ENCODE measurements at regions not wholly inside any gene's neighbourhood (a gene's known extent, or its start where the extent isn't known, plus 50 kb on each side); places are given as distances from the start of the nearest gene placed in this dataset.

DNA sequence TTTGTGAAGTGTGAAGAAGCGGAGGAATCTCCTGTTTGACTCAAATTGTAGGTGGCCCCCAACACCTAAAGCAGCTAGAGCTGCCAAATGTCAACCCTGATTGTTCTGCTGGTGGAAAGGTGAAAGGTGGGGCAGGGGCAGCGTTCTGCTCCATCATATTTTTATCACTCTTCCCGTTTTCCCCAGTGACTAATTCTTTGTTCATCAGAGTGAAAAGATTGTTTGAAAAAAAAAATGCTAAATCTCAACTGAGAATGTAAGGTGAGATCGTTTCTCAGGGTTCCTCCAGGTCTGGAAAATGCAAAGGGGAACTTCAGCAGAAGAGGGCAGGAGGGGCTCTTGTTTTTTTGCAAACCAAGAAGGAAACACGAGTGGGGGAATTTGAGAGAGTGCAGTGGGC is 137.7 kb downstream of the MN1 start:
- DNase-seq: no peak

DNA sequence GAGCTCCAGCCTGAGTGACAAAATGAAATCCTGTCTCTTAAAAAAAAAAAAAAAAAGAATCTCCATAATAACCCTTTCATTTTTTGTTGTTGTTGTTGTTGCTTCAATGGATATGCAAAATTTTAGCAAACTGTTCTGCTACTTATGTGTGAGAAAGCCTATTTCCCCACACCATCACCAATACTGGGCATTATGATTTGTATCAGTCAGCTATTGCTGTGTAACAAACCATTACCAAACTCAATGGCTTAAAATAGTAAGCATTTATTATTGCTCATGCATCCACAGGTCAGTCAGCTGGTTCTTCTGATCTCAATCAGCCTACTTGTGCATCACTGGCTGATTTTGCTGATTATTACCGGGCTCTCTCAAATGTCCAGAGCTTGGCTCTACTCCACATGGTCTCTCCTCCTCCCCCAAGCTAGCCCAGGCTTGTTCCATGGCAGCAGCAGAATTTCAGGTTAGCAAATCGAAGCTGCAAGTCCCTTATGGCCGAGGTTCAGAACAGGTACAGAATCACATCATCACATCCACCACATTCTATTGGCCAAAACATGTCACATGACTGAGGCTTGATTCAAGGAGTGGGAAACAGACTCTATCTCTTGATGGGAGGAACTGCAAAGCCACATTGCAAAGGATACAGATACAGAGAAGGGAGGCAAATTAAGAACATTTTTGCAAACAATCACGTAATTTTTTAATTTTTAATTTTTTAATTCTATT is 135.1 kb downstream of the MN1 start:
- DNase-seq: no peak

DNA sequence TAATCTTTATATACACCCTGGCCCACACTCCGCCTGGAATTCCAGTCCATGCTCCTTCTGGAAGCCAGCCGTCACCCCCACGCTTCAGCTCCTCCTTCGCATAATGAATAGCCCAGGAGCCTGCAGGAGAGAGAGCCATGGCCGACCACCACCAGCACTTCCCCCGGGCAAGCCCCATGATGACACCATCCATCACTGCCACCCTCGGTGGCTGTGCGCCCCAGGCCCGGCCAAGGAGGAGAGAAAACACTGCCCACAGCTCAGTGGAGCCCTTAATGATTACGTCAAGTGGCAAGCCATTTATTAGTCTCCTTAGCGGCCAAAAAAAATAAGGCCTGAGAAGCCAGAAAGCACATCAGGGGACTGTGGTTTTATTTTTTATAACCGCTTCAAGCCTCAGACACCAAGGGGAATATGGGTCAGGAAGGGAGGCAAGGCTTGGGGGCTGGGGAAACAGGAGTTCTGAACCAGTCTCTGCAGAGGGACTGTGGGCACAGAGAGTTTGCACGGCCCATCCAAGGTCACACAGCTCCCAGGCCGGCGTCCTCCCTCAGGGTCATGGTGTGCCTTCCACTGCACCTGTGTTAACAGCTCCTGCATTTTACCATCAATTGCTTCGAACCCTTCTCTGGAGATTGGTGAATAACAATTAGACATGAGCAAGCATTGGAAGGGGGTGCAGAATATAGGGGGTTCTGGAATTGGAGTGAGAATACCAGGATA is 134.3 kb downstream of the MN1 start:
- no peak for DNase-seq

DNA sequence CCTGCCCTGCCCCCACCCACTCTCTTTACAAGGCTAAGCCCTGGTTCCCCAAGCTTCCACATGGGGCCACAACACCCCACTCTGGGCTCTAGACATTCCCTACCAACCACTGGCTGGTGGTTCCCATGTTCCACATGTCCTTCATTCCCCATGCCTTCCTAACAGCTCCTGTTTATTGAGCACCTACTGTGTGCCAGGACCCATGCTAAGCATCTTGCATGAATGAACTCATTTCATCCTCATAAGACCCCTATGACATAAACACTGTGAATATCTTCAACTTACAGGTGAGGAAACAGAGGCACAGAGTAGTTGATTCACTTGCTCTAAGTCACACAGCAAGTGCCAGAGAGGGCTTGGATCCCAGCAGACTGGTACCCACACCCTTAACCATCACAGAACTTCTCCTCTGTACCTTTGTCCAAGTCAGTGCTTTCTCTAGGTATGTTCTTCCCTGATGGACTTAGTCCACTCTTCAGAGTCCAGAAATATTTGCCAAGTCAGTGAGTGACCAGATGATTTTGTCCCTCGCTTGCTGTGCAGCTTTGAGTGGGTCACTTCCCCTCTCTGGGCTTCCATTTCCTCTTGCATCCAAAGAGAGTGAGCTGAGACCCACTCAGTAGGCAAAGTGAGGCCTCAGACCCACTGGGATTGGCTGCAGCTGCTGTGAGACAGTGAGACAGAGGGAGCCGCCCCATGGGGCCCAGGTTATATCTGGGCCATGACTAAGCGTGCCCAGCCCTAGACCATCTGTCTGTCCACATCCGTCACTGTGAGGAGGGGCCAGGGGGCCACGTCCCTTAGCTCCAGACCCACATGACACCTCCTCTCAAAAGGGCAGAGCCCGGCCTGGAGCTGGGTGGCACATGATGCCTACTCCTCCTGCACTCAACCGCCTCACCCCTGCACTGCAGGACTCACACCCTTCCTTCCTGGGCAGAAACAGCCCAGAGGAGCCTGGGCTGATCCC is 132.4 kb downstream of the MN1 start:
- DNase-seq: peak; percentile 28

DNA sequence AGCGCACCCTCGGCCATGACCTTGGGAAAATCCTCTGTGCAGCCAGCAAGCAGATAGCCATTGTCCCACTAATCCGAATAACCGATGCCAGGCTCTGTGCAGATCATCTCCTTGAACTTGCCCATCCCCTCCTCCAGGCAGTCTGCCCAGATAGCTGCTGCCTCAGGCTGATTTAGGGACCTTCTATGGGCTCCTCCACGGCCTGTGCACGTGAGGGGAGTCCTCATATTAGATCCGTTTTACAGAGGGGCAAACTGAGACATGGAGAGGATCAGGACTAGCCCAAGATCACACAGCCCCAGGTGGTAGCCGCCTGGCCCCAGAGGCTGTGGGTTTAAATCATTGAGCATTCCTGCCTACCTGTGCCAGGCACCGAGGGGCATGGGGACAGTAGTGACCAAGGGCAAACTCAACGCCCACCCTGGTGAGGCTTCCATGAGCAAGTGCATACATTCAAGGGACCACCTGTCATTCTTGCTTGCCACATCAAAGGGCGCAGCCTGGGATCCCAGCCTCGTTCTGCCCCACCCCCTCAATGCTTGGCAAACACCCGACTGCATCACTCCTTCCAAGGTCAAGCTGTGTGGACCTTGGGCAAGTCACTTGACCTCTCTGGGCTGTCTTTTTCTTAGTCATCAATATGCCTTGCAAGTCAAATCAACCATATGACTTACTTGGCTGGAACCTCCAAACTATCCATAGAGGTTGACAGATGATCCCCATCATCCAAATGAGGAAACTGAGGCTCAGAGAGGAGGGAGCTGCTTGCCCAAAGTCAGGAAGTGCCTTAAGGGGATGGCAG is 131.6 kb downstream of the MN1 start:
- DNase-seq: no peak

DNA sequence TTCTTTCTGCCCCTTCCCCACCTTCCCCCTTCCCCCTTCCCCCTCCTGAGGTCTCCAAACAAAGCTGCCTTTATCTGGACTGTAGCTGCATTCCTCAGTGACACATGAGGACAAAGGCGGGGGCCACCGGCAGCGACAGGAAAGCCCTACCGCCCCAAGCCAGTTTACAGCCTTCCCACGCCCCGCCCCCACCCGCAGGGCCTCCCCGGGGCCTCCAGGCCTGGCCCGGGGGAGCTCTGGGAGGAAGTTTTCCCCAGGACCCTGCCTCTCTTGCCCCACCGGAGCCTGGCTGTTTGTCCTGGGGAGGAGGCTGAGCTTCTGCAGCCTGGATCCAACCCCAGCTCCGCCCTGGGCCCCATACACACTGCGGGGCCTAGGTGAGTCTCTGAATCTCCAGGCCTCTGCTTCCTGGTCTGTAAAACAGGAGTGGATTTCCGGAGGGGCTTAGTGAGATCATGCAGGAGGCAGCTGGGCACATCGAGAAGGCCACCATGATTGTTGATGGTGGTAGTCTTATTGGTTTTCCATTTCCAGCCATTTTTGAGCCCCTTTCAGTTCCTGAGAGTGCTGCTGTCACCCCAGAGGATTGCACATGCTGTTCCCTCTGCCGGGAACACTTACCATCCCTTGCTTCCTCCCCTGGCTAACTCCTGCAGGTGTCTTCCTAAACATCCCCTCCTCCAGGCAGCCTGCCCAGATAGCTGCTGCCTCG is 130.7 kb downstream of the MN1 start:
- no peak for DNase-seq

DNA sequence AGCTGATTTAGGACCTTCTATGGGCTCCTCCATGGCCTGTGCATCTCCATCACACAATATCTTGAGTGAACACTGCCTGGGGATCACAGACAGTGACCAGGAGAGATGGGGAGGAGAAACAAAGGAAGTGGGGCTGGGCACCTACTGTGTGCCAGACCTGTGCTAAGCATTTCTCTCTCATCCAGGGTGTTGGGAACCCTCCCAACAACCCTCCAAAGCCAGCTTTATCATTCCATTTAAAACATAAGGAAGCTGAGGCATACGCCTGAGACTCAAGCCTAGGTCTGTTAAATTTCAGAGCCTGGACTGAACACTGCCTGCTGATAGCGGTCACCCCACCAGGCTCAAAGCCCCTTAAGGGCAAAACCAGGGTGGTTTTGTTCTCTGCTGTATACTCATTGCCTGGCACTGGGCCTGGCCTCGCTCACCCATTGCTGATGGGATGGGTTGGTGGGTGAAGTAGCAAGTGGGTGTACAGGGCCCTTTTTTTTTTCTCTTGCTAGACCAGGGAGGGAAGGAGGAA is 130.1 kb downstream of the MN1 start:
- no peak for DNase-seq

DNA sequence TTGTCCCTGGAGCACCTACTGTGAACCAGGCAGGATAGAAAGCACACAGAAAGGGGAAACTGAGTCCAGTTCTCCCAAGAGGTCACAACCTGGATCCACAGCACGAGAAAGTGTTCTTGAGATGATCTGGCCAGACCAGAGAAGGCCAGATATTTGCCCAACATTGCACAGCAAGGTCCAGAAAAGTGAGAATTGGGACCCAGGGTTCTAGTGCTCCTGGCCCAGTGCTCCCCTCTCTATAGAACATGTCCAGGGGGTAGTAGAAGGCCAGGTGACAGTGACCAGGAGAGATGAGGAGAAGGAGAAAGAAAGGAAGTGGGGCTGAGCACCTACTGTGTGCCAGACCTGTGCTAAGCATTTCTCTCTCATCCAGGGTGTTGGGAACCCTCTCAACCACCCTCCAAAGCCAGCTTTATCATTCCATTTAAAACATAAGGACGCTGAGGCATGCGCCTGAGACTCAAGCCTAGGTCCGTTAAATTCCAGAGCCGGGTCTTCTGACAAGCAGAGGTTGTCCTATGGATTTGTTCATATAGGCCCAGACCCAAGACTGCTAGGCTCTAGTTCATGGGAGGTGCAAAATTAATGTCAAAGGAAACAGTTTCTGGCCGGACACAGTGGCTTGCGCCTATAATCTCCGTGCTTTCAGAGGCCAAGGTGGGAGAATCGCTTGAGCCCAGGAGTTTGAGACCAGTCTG is 128.7 kb downstream of the MN1 start:
- no peak for DNase-seq

DNA sequence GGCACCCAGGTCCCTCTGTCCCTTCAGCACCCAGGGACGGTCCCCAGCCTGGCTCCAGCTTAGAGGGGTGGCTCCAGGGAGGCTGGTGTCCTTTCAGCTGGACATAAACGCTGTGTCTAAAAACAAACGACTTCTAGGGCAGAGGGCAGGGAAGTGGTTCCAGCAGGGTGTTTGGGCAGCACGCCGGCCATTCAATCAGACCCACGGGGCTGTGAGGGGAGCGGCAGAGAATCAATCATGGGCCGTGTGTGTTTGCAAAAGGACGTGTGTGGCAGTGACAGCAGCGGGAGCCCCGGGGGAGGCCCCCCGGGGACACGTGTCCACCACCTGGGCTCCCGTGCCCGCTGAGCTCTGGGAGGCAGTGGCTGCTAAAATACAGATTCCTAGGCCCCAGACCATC is 127.7 kb downstream of the MN1 start:
- DNase-seq: no peak

DNA sequence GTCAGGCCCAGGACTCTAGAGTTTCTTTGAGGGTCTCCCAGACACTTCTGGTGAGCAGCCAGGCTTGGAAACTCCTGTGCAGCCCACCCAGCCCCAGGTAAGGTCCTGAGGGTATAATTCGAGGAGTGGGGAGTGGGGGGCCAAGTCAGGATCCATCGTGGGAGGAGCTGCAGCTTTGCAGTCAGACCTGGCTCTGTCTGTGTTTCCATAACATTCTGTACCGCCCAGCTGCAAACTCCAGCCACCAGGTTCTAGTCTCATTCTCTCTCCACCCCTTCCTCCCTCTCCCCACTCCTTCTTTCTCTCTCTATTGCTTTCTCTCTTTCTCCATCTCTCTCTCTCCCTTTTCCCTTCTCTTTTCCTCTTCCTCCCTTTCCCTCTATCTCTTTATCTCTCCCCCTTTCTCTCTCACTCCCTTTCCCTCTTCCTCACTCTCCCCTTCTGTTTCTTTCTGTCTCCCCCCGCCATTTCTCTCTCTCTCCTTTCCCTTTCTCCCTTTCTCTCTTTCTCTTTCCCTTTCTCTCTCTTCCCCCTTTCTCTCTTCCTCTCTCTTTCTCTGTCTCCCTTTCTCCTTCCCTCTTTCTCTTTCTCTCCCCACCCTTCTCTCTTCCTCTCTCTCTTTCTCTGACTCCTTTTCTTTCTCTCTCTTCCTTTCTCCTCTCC is 127.2 kb downstream of the MN1 start:
- no peak for DNase-seq

DNA sequence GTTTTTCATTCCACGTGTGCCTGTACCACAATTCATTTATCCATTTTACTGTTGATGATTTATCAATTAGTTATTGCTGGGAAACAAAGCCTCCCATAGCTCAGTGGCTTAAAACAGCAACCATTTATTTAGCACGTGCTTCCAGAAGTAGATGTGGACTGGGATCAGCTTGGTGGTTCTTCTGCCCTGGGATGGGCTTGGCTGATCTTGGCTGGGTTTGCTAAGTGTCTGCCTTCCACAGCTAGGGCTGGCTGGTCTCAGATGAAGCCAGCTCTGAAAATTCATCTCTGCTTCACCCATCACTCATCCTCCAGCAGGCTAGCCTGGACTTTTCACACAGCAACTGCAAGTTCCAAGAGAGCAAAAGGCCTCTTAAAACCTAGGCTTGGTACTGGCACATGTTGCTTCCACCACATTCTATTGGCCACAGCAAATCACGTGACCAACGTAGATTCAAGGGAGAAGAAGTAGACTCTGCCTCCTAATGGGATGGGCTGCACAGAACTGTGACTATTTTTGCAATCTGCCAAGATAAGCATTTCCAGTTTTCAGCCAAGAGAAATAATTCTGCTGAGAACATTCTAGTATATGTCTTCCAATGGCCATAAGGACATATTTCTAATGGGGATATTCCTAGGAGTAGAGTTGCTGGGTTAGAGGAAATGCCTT is 124.9 kb downstream of the MN1 start:
- DNase-seq: no peak

DNA sequence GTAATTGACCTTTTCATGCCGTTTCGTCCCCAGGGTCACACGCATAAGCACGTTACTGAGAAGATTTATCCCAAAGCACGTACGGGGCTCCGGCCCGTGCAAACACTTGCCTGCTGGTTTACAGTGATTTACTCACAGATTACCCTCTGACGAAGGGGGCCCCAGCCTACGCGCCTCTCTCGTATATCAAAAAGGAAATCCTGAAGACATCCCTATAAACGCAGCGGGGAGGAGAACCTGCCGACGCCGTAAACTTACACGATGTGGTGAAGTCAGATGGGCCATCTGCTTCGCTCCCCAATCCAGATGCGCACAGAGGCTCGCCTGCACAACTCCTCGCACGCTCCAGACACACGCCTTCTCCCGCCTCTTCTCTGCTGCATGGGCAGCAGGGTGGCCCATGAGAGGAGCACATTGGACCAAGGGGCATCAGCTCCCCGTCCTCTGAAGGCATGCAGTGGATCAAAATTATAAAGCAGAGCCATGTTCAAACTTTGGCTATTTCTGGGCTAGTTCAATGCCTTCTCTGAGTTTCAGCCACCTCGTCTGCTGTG is 123.6 kb downstream of the MN1 start:
- no peak for DNase-seq

DNA sequence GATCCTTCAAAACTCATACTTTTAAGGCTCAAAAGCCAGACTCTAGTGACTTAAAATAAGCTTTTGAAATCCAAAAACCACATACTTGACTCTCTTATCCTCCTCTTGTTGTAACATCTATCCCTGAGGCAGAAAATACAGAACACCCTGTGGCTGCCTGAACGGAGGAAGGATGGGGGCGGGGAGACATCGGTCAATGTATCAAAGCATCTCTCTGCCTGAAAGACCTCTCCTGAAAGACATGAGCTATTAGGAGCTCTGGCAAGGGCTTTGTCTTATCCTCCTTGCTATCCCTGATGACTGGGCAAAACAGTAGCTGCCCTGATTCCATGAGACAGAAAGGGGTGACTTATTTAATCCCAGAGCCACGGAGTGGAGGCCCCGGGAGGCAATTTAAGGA is 122.4 kb downstream of the MN1 start:
- DNase-seq: no peak

DNA sequence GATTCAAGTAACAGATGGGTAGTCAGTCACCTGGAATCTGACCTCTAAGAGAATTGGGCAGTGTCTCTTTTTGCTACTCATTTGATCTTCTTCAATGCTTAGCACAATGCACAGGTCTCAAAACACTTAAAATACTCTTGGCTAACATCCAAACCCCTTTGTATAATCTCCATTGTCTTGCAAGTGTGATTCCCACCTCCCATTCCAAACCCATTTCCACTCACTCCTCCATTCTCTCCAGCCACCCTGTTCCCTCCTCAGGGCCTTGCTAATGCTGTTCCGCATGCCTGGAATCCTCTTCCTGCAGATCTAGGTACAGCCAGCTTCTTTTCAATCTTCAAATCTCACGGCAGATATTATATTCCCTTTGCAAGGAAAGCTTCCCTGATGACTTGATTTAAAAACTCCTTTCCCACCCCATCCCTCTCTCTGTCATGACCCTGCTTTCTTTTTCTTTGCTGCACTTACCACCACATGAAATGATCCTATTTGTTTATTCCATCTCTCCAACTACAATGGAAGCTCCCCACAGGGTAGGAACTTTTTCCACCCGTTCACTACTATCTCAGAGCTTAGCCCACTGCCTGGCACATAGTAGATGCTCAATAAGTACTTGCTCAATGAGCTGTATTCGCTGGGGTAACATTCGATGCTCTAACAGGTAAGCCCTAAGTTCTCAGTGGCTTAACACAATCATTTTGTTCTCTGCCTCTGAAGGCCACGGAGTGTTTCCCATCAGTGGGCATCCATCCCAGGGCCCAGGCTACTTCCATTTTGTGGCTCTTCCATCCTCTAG is 121.7 kb downstream of the MN1 start:
- no peak for DNase-seq

DNA sequence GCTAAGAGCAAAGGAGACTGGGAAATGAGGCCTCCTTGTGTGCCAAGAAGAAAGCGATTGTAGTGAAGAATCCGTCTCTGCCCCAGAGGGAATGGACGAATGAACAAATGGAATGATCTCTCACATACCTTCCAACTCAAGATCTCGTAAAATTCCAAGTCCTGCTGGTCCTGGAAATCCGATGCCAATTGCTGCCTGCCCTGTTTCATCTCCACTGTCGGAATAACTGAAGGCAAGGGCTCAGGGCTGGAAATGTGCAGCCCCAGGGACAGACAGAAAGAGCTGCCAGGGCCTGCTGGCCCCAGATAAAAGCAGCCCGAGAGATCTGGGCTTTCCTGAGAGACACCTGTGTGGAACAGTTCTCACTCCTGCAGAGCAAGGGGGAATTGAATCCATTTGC is 120.9 kb downstream of the MN1 start:
- DNase-seq: no peak

DNA sequence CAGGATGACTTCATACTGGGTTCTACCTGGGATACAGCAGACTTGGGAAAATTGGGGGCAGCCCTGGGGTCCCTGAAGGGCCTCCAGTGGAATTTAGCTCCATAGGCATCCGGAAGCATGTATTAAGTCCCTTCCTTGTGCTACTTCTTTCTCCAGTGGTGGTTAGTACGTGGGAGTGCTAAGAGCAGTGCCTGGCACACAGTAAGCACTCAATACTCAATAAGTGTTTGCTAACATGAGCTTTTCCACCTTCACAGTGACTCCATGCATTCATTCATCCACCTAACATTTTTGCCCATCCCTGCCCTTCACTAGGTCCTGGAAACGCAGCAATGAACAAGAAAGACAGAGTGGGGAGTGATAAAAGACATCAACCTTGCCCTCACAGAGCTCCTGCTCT is 120.5 kb downstream of the MN1 start:
- no peak for DNase-seq

DNA sequence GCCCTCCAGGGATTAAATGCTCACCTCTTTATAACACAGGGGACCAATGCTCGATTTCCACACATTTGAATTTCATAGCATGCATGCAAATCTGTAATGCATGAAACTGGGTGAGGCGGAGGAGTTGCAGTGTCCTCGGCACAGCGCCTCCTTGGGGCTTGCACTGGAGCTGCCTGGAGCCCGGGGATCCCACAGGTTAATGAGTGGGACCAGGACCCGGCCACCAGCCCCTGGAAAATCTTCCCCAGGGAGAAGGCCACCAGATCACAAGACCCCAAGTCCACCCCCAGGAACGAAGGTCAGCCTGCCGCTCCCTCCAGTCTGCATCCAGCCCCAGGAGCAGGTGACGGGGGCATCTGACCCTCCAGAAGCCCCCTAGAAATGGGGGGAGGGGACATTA is 119.1 kb downstream of the MN1 start:
- DNase-seq: no peak

DNA sequence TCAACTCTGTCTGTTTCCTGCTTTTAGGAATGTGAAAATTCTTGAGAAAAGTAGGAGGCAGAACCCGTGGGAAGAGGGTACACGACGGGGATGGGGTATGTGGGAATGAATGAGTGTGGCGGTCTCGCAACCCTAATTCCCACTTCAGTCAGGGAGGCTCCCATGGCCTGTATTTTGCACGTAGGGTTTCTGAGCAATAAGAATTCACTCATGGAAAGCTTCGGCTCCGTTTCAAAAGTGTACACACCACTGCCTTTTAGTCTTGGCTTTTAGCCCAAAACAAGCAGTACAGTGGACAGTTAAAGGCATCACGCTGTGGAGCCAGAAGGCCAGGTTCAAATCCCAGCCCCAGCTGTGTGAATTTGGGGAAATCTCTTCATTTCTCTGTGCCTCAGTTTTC is 116.7 kb downstream of the MN1 start:
- DNase-seq: no peak

DNA sequence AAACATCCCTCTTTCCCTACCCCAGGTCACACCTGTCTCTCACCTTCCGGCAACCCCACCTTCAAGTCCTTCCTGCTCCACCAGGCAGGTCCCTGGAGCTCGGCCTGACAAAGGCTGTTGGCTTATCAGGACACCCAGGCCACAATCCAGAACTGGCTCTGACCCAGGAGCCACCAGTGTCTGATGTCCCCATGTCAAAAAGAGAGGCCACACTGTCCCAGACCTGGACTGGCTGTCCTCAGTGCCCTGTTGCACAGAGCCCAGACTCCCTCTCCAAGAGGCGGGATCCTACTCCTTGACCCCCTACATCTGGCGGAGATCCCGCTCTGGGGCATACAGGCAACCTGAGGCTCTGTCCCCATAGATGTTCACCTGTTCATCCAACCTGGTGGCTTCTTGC is 116.0 kb downstream of the MN1 start:
- no peak for DNase-seq

Measured in CD4-positive, alpha-beta T cell treated with Interleukin-17A for 1 hour (primary cell).